Astrocyte (in vitro differentiated cells and primary cell): ENCODE measurements at regions not wholly inside any gene's neighbourhood (a gene's known extent, or its start where the extent isn't known, plus 50 kb on each side); places are given as distances from the start of the nearest gene placed in this dataset.

Source experiments
- DNase-seq: peaks from one replicate; pipeline ENCODE4 v3.0.0-alpha.2; 2010; ENCODE audit warnings: low read depth
- FAIRE-seq: peaks from 2 replicates; lab custom pipeline; 2011; peaks lifted over from hg19 to GRCh38; lab: Jason Lieb, UNC
- H2AFZ ChIP-seq: 2 replicates; pipeline ENCODE4 v1.6.0; 2012; ENCODE audit warnings: low read depth, low read length, inconsistent platforms
- H3K27ac ChIP-seq: 2 replicates; pipeline ENCODE4 v1.5.1; 2011; ENCODE audit warnings: low read depth, low read length, inconsistent platforms
- H3K27me3 ChIP-seq: 2 replicates; pipeline ENCODE4 v1.6.0; 2011; ENCODE audit warnings: low read length, inconsistent platforms; ENCODE audit not compliant: insufficient read depth
- H3K36me3 ChIP-seq: 2 replicates; pipeline ENCODE4 v1.5.1; 2011; ENCODE audit warnings: low read length, inconsistent platforms; ENCODE audit not compliant: insufficient read depth
- H3K4me1 ChIP-seq: 2 replicates; pipeline ENCODE4 v1.5.1; 2011; ENCODE audit warnings: low read length, inconsistent platforms; ENCODE audit not compliant: insufficient read depth
- H3K4me2 ChIP-seq: 2 replicates; pipeline ENCODE4 v1.6.0; 2012; ENCODE audit warnings: low read length, inconsistent platforms
- H3K4me3 ChIP-seq: 2 replicates; pipeline ENCODE4 v1.5.1; 2011; ENCODE audit warnings: low read depth, mild to moderate bottlenecking, low read length, inconsistent platforms; ENCODE audit not compliant: insufficient read depth
- H3K79me2 ChIP-seq: 2 replicates; pipeline ENCODE4 v1.6.0; 2012; ENCODE audit warnings: mild to moderate bottlenecking, low read length, inconsistent platforms; ENCODE audit not compliant: insufficient read depth
- H3K9ac ChIP-seq: 2 replicates; pipeline ENCODE4 v1.6.0; 2012; ENCODE audit warnings: mild to moderate bottlenecking, low read length, inconsistent platforms
- H3K9me3 ChIP-seq: 2 replicates; pipeline ENCODE4 v1.5.1; 2012; ENCODE audit warnings: low read depth, mild to moderate bottlenecking, low read length, inconsistent platforms; ENCODE audit not compliant: insufficient read depth
- H4K20me1 ChIP-seq: 2 replicates; pipeline ENCODE4 v1.6.0; 2012; ENCODE audit warnings: low read length, inconsistent platforms; ENCODE audit not compliant: insufficient read depth
- H3K27ac Mint-ChIP-seq: one replicate; pipeline ENCODE4 v1.8.0; 2021; ENCODE audit warnings: mild to moderate bottlenecking, mixed read lengths; ENCODE audit not compliant: unreplicated experiment
- H3K27me3 Mint-ChIP-seq: one replicate; pipeline ENCODE4 v1.8.0; 2021; ENCODE audit warnings: low read depth, mixed read lengths; ENCODE audit not compliant: unreplicated experiment
- H3K36me3 Mint-ChIP-seq: one replicate; pipeline ENCODE4 v1.8.0; 2021; ENCODE audit warnings: low read depth, mixed read lengths; ENCODE audit not compliant: unreplicated experiment
- H3K4me1 Mint-ChIP-seq: one replicate; pipeline ENCODE4 v1.8.0; 2021; ENCODE audit warnings: low read depth, mixed read lengths; ENCODE audit not compliant: unreplicated experiment
- H3K4me3 Mint-ChIP-seq: one replicate; pipeline ENCODE4 v1.8.0; 2021; ENCODE audit warnings: mild to moderate bottlenecking, moderate library complexity, mixed read lengths; ENCODE audit not compliant: unreplicated experiment
- H3K9me3 Mint-ChIP-seq: one replicate; pipeline ENCODE4 v1.8.0; 2021; ENCODE audit warnings: mild to moderate bottlenecking, mixed read lengths; ENCODE audit not compliant: unreplicated experiment
- EZH2 ChIP-seq: IDR thresholded peaks from 2 replicates; pipeline ENCODE4 v1.6.1; 2012; ENCODE audit warnings: mild to moderate bottlenecking, low read length, inconsistent platforms; ENCODE audit not compliant: insufficient read depth
- TF ChIP-seq, protein P1 (sequence below): IDR thresholded peaks from 2 replicates; pipeline ENCODE4 v1.5.1; 2011; ENCODE audit warnings: low read depth, mild to moderate bottlenecking, inconsistent platforms, low read length, moderate library complexity; ENCODE audit not compliant: insufficient read depth

DNA sequence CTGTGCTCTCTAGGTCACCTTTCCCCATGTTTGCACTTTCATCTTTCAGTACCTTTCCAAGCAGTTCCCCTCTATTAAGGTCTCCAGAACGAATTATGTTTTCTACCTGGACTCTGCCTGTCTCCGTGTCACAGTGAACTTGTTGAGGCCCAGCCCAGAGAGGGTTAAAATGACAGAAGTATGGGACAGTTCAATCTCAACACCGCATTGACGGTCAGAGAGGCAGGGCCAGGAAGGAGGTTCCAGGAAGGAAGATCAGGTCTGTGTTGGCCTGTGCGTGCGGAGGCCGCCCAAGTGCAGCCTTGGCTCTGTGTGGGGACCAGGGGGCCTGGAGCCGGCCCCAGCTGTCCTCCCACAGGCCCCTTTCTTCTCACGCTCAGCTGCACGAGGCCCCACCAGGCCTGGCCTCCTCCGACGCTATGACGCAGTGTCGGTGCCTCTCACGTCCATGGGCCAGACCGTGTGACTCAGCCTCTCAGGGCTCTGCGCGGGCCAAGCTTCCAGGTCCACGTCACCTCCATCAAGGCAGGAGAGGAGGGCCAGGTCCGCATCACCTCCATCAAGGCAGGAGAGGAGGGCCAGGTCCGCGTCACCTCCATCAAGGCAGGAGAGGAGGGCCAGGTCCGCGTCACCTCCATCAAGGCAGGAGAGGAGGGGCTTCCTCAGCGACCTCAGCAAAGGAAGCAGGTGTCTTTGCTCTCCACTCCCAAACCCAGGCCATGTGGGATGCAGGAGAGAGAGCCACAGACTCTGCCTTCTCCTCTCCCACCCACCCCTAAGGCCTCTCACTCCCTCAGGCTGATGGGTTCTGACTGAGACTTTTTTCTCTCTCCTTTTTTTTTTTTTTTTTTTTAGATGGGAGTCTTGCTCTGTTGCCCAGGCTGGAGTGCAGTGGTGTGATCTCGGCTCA lies 83.1 kb downstream of the CPN2 start:
- peaks cover 29% of the 10 kb centered on the region for H3K4me1 ChIP-seq
- no peaks in the 10 kb centered on the region for H3K36me3 ChIP-seq
- Mint-ChIP-seq H3K36me3 (no peaks in the 10 kb centered on the region), H3K9me3 (no peaks in the 10 kb centered on the region), H3K27ac (no peak overlapping the region), H3K4me3 (no peak overlapping the region), H3K27me3 (peaks cover 56% of the 10 kb centered on the region), H3K4me1 (peaks cover 4% of the 10 kb centered on the region)
- H3K27me3 ChIP-seq, result peaks cover 8% of the 10 kb centered on the region
- no peak overlapping the region for H3K4me2 ChIP-seq
- no peak overlapping the region for H3K27ac ChIP-seq
- no peak overlapping the region for H2AFZ ChIP-seq
- H3K79me2 ChIP-seq, result no peaks in the 10 kb centered on the region
- no peak for TF ChIP-seq EZH2
- TF ChIP-seq, protein P1, sequence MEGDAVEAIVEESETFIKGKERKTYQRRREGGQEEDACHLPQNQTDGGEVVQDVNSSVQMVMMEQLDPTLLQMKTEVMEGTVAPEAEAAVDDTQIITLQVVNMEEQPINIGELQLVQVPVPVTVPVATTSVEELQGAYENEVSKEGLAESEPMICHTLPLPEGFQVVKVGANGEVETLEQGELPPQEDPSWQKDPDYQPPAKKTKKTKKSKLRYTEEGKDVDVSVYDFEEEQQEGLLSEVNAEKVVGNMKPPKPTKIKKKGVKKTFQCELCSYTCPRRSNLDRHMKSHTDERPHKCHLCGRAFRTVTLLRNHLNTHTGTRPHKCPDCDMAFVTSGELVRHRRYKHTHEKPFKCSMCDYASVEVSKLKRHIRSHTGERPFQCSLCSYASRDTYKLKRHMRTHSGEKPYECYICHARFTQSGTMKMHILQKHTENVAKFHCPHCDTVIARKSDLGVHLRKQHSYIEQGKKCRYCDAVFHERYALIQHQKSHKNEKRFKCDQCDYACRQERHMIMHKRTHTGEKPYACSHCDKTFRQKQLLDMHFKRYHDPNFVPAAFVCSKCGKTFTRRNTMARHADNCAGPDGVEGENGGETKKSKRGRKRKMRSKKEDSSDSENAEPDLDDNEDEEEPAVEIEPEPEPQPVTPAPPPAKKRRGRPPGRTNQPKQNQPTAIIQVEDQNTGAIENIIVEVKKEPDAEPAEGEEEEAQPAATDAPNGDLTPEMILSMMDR, result no peak
- H3K9ac ChIP-seq, result no peak overlapping the region
- no peaks in the 10 kb centered on the region for H3K9me3 ChIP-seq
- H4K20me1 ChIP-seq, result no peaks in the 10 kb centered on the region
- DNase-seq, result peak; percentile 74
- H3K4me3 ChIP-seq, result no peak overlapping the region
- FAIRE-seq, result no peak

DNA sequence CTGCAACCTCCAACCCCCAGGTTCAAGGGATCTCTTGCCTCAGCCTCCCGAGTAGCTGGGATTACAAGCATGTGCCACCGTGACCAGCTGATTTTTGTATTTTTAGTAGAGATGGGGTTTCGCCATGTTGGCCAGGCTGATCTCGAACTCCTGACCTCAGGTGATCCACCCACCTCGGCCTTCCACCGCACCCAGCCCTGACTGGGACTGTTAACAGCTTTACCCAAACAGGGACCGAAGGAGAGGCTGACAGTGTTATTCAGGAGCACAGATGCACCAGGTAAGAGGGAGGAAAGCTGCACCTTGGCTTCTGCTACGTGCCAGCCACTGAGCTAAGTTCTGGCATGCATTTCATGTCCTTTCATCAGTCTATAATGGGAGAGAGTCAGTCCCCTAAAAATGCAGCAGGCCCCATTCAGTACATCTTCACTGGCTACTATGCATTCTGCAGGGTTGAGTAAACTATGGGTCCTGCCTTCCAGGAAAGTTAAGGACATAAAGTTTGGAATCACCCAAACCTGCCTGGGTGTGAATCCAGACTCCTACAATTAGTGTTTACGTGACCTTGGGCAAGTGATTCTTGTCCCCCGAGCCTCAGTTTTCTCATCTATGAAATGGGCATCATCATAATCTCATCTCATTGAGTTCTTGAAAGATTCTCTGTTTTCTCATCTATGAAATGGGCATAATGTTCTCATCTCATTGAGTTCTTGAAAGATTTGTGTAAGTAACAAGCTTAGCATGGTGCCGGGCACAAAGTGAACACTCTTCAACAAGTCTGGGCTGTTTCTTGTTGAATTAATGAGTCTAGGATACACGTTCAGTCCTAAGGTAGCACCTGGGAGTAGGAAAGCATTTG lies 82.2 kb downstream of the CPN2 start:
- peaks cover 8% of the 10 kb centered on the region for H3K27me3 ChIP-seq
- no peak for TF ChIP-seq EZH2
- TF ChIP-seq, protein P1, result no peak
- no peaks in the 10 kb centered on the region for H3K9me3 ChIP-seq
- Mint-ChIP-seq H3K4me3 (no peak overlapping the region), H3K27me3 (peaks cover 53% of the 10 kb centered on the region), H3K4me1 (peaks cover 4% of the 10 kb centered on the region), H3K27ac (peak overlapping the region; percentile 41), H3K9me3 (no peaks in the 10 kb centered on the region), H3K36me3 (no peaks in the 10 kb centered on the region)
- FAIRE-seq, result no peak
- peaks cover 30% of the 10 kb centered on the region for H3K4me1 ChIP-seq
- H3K79me2 ChIP-seq, result no peaks in the 10 kb centered on the region
- H3K4me3 ChIP-seq, result no peak overlapping the region
- no peak overlapping the region for H3K9ac ChIP-seq
- H4K20me1 ChIP-seq, result no peaks in the 10 kb centered on the region
- no peak for DNase-seq
- H3K36me3 ChIP-seq, result no peaks in the 10 kb centered on the region
- H2AFZ ChIP-seq, result peak overlapping the region; percentile 23
- peak overlapping the region; percentile 25 for H3K4me2 ChIP-seq
- H3K27ac ChIP-seq, result no peak overlapping the region
